HepG2 (cell line): ENCODE measurements at regions not wholly inside any gene's neighbourhood (a gene's known extent, or its start where the extent isn't known, plus 50 kb on each side); places are given as distances from the start of the nearest gene placed in this dataset.

ENCODE experiments used
- ATF1 ChIP-seq: IDR thresholded peaks from 2 replicates; pipeline ENCODE4 v1.6.1; 2016; ENCODE audit warnings: mild to moderate bottlenecking, control low read depth
- ATF7 ChIP-seq, 2 experiments: fragments of 450-650 bp in 1 of 2; sonication (generic) in 1 of 2; formaldehyde crosslinking in 1 of 2; IDR thresholded peaks; 2 replicates each; pipeline versions ENCODE4 v1.4.0 to v1.6.1; 2016 to 2020; ENCODE audit warnings: antibody characterized with exemption in 1 of 2, mild to moderate bottlenecking in 1 of 2, missing genetic modification reagents in 1 of 2
- BCL6 ChIP-seq: IDR thresholded peaks from 2 replicates; pipeline ENCODE4 v1.6.1; 2016; ENCODE audit warnings: missing genetic modification reagents, missing compliant biosample characterization
- CENPT ChIP-seq: sonication (generic); formaldehyde crosslinking; IDR thresholded peaks from 2 replicates; pipeline ENCODE4 v1.8.0; 2022; ENCODE audit warnings: low read depth, mild to moderate bottlenecking, moderate library complexity, missing genetic modification reagents
- CREM ChIP-seq, 2 experiments: sonication (generic) in 1 of 2; formaldehyde crosslinking in 1 of 2; IDR thresholded peaks; 2 replicates each; pipeline versions ENCODE4 v1.4.0 to v1.6.1; 2016 to 2020; ENCODE audit warnings: antibody characterized with exemption in 1 of 2, mild to moderate bottlenecking in 1 of 2, missing genetic modification reagents in 1 of 2
- ELF3 ChIP-seq: IDR thresholded peaks from 2 replicates; pipeline ENCODE4 v1.6.1; 2016; ENCODE audit warnings: missing genetic modification reagents, missing compliant biosample characterization
- GATA4 ChIP-seq: sonication (generic); IDR thresholded peaks from 2 replicates; pipeline ENCODE4 v1.6.1; 2016; ENCODE audit warnings: antibody characterized with exemption, low read depth, borderline replicate concordance
- HNRNPL ChIP-seq: fragments of 200-400 bp; formaldehyde crosslinking; IDR thresholded peaks from 2 replicates; pipeline ENCODE4 v1.6.1; 2017; ENCODE audit warnings: mild to moderate bottlenecking, low read depth, low read length
- MYC ChIP-seq: sonication (generic); formaldehyde crosslinking; IDR thresholded peaks from 2 replicates; pipeline ENCODE4 v1.9.0; 2021; ENCODE audit warnings: missing genetic modification reagents, borderline replicate concordance
- PITX1 ChIP-seq: sonication (generic); formaldehyde crosslinking; IDR thresholded peaks from 2 replicates; pipeline ENCODE4 v1.5.1; 2020; ENCODE audit warnings: mild to moderate bottlenecking, missing genetic modification reagents
- POGZ ChIP-seq: sonication (generic); formaldehyde crosslinking; IDR thresholded peaks from 2 replicates; pipeline ENCODE4 v1.4.0; 2020; ENCODE audit warnings: mild to moderate bottlenecking, missing genetic modification reagents
- REPIN1 ChIP-seq: sonication (generic); formaldehyde crosslinking; IDR thresholded peaks from 2 replicates; pipeline ENCODE4 v1.8.0; 2022; ENCODE audit warnings: missing genetic modification reagents, low read depth, mild to moderate bottlenecking, borderline replicate concordance
- RFXANK ChIP-seq: IDR thresholded peaks from 2 replicates; pipeline ENCODE4 v1.6.1; 2016
- RXRA ChIP-seq: sonication (generic); formaldehyde crosslinking; IDR thresholded peaks from 2 replicates; pipeline ENCODE4 v1.5.1; 2020; ENCODE audit warnings: missing genetic modification reagents
- SRSF1 ChIP-seq: fragments of 200-400 bp; formaldehyde crosslinking; optimal IDR thresholded peaks from 2 replicates; pipeline ENCODE3; 2017; ENCODE audit warnings: mild to moderate bottlenecking, low read depth, low read length, moderate library complexity
- ZBTB25 ChIP-seq: IDR thresholded peaks from 2 replicates; pipeline ENCODE4 v1.6.1; 2018; ENCODE audit warnings: missing genetic modification reagents
- ZFY ChIP-seq: sonication (generic); formaldehyde crosslinking; IDR thresholded peaks from 2 replicates; pipeline ENCODE4 v1.4.0; 2020; ENCODE audit warnings: missing genetic modification reagents
- ZNF235 ChIP-seq: sonication (generic); formaldehyde crosslinking; IDR thresholded peaks from 2 replicates; pipeline ENCODE4 v1.8.1; 2023; ENCODE audit warnings: mild to moderate bottlenecking, missing genetic modification reagents, borderline replicate concordance
- ZNF496 ChIP-seq: sonication (generic); formaldehyde crosslinking; IDR thresholded peaks from 2 replicates; pipeline ENCODE4 v1.8.1; 2023; ENCODE audit warnings: mild to moderate bottlenecking, moderate library complexity, missing genetic modification reagents; ENCODE audit not compliant: insufficient replicate concordance
- ZNF644 ChIP-seq: IDR thresholded peaks from 2 replicates; pipeline ENCODE4 v1.6.1; 2016; ENCODE audit warnings: low read depth
- TF ChIP-seq, protein P1 (sequence below): sonication (generic); formaldehyde crosslinking; IDR thresholded peaks from 2 replicates; pipeline ENCODE4 v1.4.0; 2020; ENCODE audit warnings: mild to moderate bottlenecking, missing genetic modification reagents
- TF ChIP-seq, protein P2 (sequence below): IDR thresholded peaks from 2 replicates; pipeline ENCODE4 v1.6.1; 2016; ENCODE audit warnings: control low read depth
- TF ChIP-seq, protein P3 (sequence below): IDR thresholded peaks from 2 replicates; pipeline ENCODE4 v1.6.1; 2018; ENCODE audit warnings: missing genetic modification reagents, mild to moderate bottlenecking, missing compliant biosample characterization
- TF ChIP-seq, protein P4 (sequence below): sonication (generic); formaldehyde crosslinking; IDR thresholded peaks from 2 replicates; pipeline ENCODE4 v1.8.0; 2023; ENCODE audit warnings: mild to moderate bottlenecking, missing genetic modification reagents

DNA sequence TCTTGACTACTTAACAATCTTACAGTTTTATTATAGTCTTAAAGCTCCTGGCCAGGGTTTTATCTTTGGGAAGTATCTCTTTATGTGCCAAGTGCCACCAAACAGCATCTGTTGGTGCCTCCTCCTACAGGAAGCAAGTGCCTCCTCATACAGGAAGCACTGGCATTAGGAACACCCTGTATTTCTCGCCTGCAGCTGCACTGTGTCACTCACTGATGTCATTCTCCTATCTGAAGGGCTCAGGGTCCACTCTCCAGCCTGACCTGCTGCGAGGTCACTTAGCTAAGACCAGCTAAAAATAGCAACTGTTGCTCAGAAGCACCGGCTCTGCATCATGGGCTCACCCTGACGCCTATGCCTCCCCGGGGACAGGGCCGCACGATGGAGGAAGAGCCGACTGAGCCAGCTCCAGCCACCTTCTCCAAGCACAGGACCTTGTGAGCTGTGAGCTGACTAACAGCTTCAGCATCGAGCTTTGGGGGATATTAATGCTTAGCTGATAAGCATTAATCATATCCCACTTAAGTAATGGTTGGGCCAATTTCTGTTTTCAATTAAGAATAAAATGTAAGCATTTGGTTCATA is 66.3 kb upstream of the CD93 start (continued):
- TF ChIP-seq, protein P1, sequence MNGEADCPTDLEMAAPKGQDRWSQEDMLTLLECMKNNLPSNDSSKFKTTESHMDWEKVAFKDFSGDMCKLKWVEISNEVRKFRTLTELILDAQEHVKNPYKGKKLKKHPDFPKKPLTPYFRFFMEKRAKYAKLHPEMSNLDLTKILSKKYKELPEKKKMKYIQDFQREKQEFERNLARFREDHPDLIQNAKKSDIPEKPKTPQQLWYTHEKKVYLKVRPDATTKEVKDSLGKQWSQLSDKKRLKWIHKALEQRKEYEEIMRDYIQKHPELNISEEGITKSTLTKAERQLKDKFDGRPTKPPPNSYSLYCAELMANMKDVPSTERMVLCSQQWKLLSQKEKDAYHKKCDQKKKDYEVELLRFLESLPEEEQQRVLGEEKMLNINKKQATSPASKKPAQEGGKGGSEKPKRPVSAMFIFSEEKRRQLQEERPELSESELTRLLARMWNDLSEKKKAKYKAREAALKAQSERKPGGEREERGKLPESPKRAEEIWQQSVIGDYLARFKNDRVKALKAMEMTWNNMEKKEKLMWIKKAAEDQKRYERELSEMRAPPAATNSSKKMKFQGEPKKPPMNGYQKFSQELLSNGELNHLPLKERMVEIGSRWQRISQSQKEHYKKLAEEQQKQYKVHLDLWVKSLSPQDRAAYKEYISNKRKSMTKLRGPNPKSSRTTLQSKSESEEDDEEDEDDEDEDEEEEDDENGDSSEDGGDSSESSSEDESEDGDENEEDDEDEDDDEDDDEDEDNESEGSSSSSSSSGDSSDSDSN (CRISPR knock-in tag) = peak; percentile 48; the same call in 1 of the 2 replicates
- TF ChIP-seq CREM (IDR thresholded peaks at IDR 0.05) (peak; percentile 69; the same call in 1 of the 2 replicates), CREM (CRISPR knock-in tag; IDR thresholded peaks at IDR 0.05) (no peak), ATF7 (IDR thresholded peaks at IDR 0.05) (peak; percentile 77; the same call in 1 of the 2 replicates), ATF7 (CRISPR knock-in tag; IDR thresholded peaks at IDR 0.05) (peak; percentile 93), ZNF644 (CRISPR knock-in tag) (peak; percentile 77; the same call in 1 of the 2 replicates), ELF3 (peak; percentile 98), PITX1 (0 out of 2 replicates have a peak, but pooled peaks have one; percentile 37), ZFY (CRISPR knock-in tag) (peak; percentile 42; the same call in 1 of the 2 replicates), ATF1 (peak; percentile 62; the same call in 1 of the 2 replicates), ZBTB25 (CRISPR knock-in tag) (0 out of 2 replicates have a peak, but pooled peaks have one; percentile 49), ZNF496 (CRISPR knock-in tag) (no peak), GATA4 (peak; percentile 58; the same call in 1 of the 2 replicates), SRSF1 (no peak), REPIN1 (CRISPR knock-in tag) (no peak), POGZ (CRISPR knock-in tag) (peak; percentile 77), CENPT (CRISPR knock-in tag) (no peak), RFXANK (CRISPR knock-in tag) (0 out of 2 replicates have a peak, but pooled peaks have one; percentile 20), HNRNPL (no peak), ZNF235 (CRISPR knock-in tag) (no peak), BCL6 (CRISPR knock-in tag) (peak; percentile 74), MYC (CRISPR knock-in tag) (no peak; the same call in 1 of the 2 replicates), RXRA (CRISPR knock-in tag) (peak; percentile 99)
- TF ChIP-seq, protein P2, sequence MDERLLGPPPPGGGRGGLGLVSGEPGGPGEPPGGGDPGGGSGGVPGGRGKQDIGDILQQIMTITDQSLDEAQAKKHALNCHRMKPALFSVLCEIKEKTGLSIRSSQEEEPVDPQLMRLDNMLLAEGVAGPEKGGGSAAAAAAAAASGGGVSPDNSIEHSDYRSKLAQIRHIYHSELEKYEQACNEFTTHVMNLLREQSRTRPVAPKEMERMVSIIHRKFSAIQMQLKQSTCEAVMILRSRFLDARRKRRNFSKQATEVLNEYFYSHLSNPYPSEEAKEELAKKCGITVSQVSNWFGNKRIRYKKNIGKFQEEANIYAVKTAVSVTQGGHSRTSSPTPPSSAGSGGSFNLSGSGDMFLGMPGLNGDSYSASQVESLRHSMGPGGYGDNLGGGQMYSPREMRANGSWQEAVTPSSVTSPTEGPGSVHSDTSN (CRISPR knock-in tag) = peak; percentile 67; the same call in 1 of the 2 replicates
- TF ChIP-seq, protein P3, sequence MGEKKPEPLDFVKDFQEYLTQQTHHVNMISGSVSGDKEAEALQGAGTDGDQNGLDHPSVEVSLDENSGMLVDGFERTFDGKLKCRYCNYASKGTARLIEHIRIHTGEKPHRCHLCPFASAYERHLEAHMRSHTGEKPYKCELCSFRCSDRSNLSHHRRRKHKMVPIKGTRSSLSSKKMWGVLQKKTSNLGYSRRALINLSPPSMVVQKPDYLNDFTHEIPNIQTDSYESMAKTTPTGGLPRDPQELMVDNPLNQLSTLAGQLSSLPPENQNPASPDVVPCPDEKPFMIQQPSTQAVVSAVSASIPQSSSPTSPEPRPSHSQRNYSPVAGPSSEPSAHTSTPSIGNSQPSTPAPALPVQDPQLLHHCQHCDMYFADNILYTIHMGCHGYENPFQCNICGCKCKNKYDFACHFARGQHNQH = peak; percentile 76
- TF ChIP-seq, protein P4, sequence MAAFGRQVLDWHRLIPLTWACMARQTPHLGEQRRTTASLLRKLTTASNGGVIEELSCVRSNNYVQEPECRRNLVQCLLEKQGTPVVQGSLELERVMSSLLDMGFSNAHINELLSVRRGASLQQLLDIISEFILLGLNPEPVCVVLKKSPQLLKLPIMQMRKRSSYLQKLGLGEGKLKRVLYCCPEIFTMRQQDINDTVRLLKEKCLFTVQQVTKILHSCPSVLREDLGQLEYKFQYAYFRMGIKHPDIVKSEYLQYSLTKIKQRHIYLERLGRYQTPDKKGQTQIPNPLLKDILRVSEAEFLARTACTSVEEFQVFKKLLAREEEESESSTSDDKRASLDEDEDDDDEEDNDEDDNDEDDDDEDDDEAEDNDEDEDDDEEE (CRISPR knock-in tag) = 0 out of 2 replicates have a peak, but pooled peaks have one; percentile 32
